ENCODE measurements at regions not wholly inside any gene's neighbourhood (a gene's known extent, or its start where the extent isn't known, plus 50 kb on each side); places are given as distances from the start of the nearest gene placed in this dataset.

GRCh38 chr10:36111676-36112075, 469.6 kb upstream of the FZD8 start:
- TF ChIP-seq REST (IDR thresholded peaks at IDR 0.05; ENCODE audit: low read depth) (no peak), EP300 (IDR thresholded peaks at IDR 0.05; ENCODE audit: borderline replicate concordance) (no peak), TEAD4 (IDR thresholded peaks at IDR 0.05) (no peak), CEBPB (IDR thresholded peaks at IDR 0.05) (no peak), EGR1 (IDR thresholded peaks at IDR 0.05) (no peak), TAF1 (IDR thresholded peaks at IDR 0.05; ENCODE audit: low read depth) (no peak), RAD21 (IDR thresholded peaks at IDR 0.05; ENCODE audit: low read depth) (no peak), YY1 (IDR thresholded peaks at IDR 0.05; ENCODE audit: low read depth) (no peak), CREB1 (IDR thresholded peaks at IDR 0.05; ENCODE audit: low read depth) (no peak), NFIC (IDR thresholded peaks at IDR 0.05) (no peak), MAX (IDR thresholded peaks at IDR 0.05) (no peak), TCF12 (IDR thresholded peaks at IDR 0.05; ENCODE audit: low read depth) (no peak)
